Mammary epithelial cell (primary cell): ENCODE measurements at regions not wholly inside any gene's neighbourhood (a gene's known extent, or its start where the extent isn't known, plus 50 kb on each side); places are given as distances from the start of the nearest gene placed in this dataset.

Experiments
- CTCF ChIP-seq, 2 donors: IDR thresholded peaks in 1 of 2; conservative IDR thresholded peaks in 1 of 2; 2 replicates each; pipeline ENCODE4 v1.5.1; 2011 to 2012; ENCODE audit warnings: inconsistent platforms in 2 of 2, low read length in 2 of 2, mild to moderate bottlenecking in 2 of 2, control low read depth in 1 of 2, low read depth in 1 of 2; ENCODE audit not compliant: insufficient read depth in 1 of 2; ENCODE audit errors: extremely low read depth in 1 of 2
- EZH2 ChIP-seq: IDR thresholded peaks from 2 replicates; pipeline ENCODE4 v1.6.1; 2012; ENCODE audit warnings: low read length, inconsistent platforms, borderline replicate concordance

- TF ChIP-seq CTCF (conservative IDR thresholded peaks at IDR 0.05 in 1 of 2, IDR thresholded peaks at IDR 0.05 in 1 of 2; ENCODE audit: extremely low read depth in 1 of 2, insufficient read depth in 1 of 2, low read depth in 1 of 2, low read length in 2 of 2) (no peak), EZH2 (no peak)
Measured at GRCh38 chr1:29650476-29650875, 414.2 kb downstream of the PTPRU start.
